K562 (cell line): ENCODE measurements at regions not wholly inside any gene's neighbourhood (a gene's known extent, or its start where the extent isn't known, plus 50 kb on each side); places are given as distances from the start of the nearest gene placed in this dataset.

Source experiments
- BHLHE40 ChIP-seq: IDR thresholded peaks from 2 replicates; pipeline ENCODE4 v1.6.1; 2011; ENCODE audit warnings: low read length, improper control_type of control experiment
- E2F1 ChIP-seq: sonication (generic); formaldehyde crosslinking; IDR thresholded peaks from 2 replicates; pipeline ENCODE4 v1.8.1; 2023; ENCODE audit warnings: mild to moderate bottlenecking, missing genetic modification reagents, moderate library complexity
- ETV5 ChIP-seq: sonication (generic); formaldehyde crosslinking; IDR thresholded peaks from 2 replicates; pipeline ENCODE4 v1.4.0; 2020; ENCODE audit warnings: low read depth, mild to moderate bottlenecking, missing genetic modification reagents
- MAFG ChIP-seq: fragments of 450-650 bp; conservative IDR thresholded peaks from 2 replicates; pipeline ENCODE4 v1.6.1; 2016; ENCODE audit warnings: missing genetic modification characterization, missing compliant biosample characterization
- NFATC3 ChIP-seq: fragments of 450-650 bp; IDR thresholded peaks from 2 replicates; pipeline ENCODE4 v1.6.1; 2017; ENCODE audit warnings: mild to moderate bottlenecking
- POLR2H ChIP-seq: IDR thresholded peaks from 2 replicates; pipeline ENCODE4 v1.6.1; 2016; ENCODE audit warnings: missing genetic modification characterization, low read depth, mild to moderate bottlenecking, control low read depth, missing compliant biosample characterization, moderate library complexity
- SIRT6 ChIP-seq: IDR thresholded peaks from one replicate; pipeline ENCODE4 v1.6.1; 2012; ENCODE audit warnings: low read depth, mild to moderate bottlenecking, control low read depth, inconsistent platforms, low read length, moderate library complexity
- TSHZ1 ChIP-seq: fragments of 250-450 bp; sonication (Bioruptor Pico); IDR thresholded peaks from 2 replicates; pipeline ENCODE4 v1.4.0; 2020; ENCODE audit warnings: mild to moderate bottlenecking, moderate library complexity
- ZBTB17 ChIP-seq: fragments of 450-650 bp; formaldehyde crosslinking; IDR thresholded peaks from 2 replicates; pipeline ENCODE4 v1.4.0; 2020; ENCODE audit warnings: mild to moderate bottlenecking
- ZBTB43 ChIP-seq: sonication (generic); formaldehyde crosslinking; IDR thresholded peaks from 2 replicates; pipeline ENCODE4 v1.8.0; 2023; ENCODE audit warnings: mild to moderate bottlenecking, missing genetic modification reagents
- ZNF175 ChIP-seq: fragments of 200-800 bp; sonication (Bioruptor generic); IDR thresholded peaks from 2 replicates; pipeline ENCODE4 v1.6.1; 2016; ENCODE audit warnings: low read depth, mild to moderate bottlenecking, missing genetic modification characterization, missing compliant biosample characterization

DNA sequence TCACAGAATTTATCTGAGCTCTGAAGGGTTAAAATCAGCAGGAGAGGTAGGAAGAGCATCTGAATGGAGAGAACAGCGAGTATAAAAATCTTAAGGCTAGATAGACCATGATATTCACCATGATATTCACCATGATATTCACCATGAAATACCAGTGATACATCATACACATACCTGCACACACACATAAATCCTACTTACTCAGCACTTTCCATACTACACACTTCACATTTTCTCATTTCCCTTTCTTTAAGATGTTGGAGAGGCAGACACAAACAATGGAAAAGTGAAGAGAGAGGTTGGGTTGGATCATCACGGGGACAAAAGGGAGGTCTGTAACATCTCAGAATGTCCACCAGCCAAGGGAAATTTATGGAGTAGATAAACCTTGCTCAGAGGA lies 66.4 kb upstream of the ATP10B start (continued):
- TF ChIP-seq TSHZ1: no peak
- no peak for TF ChIP-seq ETV5 (CRISPR knock-in tag)
- TF ChIP-seq NFATC3: no peak
- no peak for TF ChIP-seq SIRT6
- no peak for TF ChIP-seq BHLHE40
- TF ChIP-seq ZBTB43 (CRISPR knock-in tag): no peak
- no peak for TF ChIP-seq E2F1 (CRISPR knock-in tag)
- no peak for TF ChIP-seq ZNF175 (CRISPR knock-in tag)
- TF ChIP-seq POLR2H (tag): no peak
- TF ChIP-seq ZBTB17 (CRISPR knock-in tag): no peak
- peak; percentile 57 for TF ChIP-seq MAFG (tag)
